ENCODE measurements at regions not wholly inside any gene's neighbourhood (a gene's known extent, or its start where the extent isn't known, plus 50 kb on each side); places are given as distances from the start of the nearest gene placed in this dataset.
"Not testable (repeated sequence)": the region's sequence is repeated elsewhere in the genome, so short reads cannot be mapped to it uniquely, and the experiment has no call there.

DNA sequence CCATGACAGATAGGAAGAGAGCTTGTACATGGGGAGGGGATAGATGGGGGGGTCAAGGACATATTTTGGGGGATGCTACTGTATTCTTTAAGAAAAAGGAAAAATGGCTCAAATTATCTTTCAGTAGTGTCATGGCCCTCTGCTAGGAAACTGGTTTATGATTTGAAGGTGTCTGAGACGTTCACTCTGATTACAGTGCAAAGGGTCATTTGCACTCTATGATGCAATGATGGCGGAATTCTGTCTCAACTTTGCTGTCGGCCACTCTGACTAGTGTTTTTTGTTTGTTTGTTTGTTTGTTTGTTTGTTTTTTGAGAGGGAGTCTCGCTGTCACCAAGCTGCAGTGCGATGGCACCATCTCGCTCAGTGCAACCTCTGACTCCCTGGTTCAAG, 180.0 kb downstream of the SOX4 start:
- no peak for DNase-seq

DNA sequence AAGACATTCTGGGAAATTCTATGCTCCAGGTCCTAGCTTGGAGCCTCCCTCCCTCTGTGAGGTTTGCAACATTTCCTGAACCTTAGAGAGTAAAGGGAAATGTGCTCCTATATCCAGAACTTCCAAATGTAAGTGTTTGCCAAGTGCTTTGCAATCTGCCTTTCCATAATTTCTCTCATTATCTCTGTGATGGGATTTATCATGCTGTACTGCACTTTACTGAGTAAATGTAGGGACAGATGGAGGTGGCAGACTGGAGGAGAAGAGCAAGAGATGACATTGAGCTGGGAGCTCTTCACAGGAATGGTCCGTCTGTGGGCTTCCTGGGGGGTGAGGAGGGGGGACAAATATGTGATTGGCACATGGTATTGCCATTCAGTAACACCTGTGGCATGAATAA, 184.3 kb downstream of the SOX4 start:
- DNase-seq = no peak

DNA sequence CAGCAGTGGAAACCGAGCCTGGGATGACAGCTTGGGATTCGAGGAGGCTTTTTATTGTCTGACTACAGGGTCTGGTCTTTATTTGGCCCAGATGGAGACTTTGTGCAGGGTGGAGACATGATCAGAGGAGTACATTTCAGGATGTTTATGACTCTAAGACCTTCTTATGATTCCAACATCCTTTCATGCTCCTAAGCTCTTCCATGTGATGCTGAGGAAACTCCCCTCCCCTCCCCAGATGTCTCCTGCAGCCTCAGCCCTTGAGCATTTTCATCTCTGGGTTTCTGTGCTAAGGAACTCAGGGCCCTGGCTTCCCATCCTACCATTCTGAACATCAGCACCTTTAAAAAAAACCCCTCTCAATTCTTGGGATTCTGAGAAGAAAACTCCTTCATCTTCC, 186.6 kb downstream of the SOX4 start:
- no peak for DNase-seq

DNA sequence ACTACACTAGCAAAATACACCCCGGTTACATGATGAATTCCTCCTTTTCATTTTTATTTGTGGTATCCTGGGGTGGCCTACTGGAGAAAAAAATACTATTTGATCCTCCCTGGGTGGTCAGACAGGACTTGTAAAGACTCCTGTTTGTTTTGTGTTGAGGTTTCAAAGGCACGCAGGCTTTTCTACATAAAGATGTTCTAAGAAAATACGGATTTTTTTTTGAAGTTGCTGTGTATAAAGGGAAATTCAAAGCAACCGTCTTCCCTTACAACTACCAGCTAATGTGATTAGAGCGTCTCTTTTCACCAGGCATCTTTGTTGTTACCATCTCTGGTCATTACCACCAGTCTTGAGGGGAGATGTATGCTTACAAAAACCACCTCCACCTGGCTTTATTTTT, 187.1 kb downstream of the SOX4 start:
- DNase-seq = no peak

DNA sequence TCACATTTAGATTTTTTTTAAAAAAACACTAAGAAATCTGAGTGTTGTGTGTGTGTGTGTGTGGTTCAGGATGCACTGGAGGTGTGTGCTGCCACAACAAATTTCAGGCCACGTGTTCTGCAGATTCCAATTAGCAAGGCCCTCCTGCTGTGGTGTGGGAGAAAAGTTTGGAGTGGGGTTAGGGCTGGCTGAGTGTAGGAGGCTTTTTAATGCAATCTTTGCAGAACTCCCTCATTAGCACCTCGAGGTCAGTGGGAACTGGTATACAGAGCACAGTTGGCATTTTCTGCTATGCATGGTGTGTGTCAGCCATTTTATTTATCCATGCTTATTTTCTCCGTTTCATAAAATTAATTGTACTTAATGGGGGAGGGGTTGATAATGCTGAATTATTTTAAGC, 187.6 kb downstream of the SOX4 start:
- DNase-seq = no peak

DNA sequence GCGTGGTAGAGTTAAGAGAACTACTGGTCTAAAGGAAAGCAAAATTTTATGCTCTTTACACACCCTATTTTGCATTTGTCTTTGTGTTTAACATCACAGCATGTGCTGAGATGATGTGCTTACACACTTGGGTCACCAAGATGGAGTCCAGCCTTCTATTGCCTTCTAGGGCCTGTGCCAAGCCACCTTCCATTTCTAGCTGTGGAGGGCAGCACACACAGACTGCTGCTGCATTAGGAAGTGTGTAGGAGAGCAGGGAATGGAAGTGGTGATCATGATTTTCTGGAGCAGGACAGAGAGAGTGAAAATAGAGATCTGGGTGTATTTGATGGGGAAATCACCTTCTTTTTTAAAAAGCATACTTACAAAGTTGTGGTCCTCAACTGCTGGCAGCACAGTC, 191.6 kb downstream of the SOX4 start:
- no peak for DNase-seq

DNA sequence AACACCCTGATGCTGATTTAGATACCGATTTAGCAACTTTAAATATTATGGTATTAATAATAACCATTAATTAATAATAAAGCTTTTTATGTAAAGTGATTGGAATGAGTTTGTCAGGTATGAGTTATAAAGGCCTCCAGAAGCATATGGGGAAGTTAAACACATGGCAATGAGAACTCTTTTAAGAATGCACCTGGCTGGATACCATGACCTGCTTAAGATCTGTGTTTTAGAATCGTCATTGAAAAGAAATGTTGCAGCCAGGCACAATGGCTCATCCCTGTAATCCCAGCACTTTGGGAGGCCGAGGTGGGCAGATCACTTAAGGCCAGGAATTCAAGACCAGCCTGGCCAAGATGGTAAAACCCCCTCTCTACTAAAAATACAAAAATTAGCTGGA, 197.5 kb downstream of the SOX4 start:
- no peak for DNase-seq

DNA sequence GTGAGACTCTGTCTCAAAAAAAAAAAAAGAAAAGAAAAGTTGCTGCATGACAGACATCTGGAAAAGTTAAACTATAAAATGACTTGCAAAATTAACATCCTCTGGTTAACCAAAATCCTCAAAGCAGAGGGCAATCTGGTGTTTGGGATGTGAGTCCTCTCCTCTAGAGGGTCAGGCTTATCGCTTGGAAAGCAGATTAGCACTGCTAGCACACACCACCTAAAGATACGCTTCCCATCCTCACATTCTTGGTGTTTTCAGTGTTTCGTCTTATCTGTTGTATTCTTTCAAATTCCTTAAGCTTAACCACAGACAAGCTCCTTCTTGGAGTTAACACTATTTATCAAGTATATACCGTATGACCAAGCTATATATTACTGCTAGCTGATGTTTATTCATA, 198.0 kb downstream of the SOX4 start:
- DNase-seq = no peak

DNA sequence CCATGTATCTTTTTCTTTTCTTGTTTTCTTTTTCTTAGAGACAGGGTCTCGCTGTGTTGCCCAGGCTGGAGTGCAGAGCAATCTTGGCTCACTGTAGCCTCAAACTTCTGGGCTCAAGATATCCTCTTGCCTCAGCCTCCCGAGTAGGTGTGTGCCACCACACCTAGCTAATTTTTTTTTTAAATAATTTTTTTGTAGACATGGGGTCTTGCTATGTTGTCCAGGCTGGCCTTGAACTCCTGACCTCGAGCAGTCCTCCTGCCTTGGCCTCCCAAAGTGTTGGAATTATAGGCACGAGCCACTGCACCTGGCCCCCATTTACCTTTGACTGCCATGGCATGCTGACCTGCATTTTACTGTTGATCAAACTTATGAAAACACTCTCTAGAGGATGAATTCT, 198.6 kb downstream of the SOX4 start:
- DNase-seq = no peak

DNA sequence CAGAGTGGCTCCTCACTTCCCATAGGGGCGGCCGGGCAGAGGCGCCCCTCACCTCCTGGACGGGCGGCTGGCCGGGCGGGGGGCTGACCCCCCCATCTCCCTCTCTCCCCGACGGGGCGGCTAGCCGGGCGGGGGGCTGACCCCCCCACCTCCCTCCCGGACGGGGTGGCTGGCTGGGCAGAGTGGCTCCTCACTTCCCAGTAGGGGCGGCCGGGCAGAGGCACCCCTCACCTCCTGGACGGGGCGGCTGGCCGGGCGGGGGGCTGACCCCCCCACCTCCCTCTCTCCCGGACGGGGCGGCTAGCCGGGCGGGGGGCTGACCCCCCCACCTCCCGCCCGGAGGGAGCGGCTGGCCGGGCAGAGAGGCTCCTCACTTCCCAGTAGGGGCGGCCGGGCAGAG, 203.4 kb downstream of the SOX4 start:
- not testable (repeated sequence) for DNase-seq

DNA sequence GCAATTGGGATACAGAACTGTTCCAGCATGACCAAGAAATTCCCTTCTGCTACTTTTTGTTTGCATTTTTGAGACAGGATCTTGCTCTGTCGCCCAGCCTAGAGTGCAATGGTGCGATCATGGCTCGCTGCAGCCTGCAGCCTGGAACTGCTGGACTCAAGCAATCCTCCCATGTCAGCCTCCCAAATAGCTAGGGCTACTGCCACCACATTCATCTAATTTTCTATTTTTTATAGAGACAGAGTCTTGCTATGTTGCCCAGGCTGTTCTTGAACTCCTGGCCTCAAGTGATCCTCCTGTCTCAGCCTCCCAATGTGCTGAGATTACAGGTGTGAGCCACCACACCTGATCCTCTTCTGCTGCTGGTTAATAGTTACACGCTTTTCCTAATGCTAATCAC, 204.9 kb downstream of the SOX4 start:
- no peak for DNase-seq

DNA sequence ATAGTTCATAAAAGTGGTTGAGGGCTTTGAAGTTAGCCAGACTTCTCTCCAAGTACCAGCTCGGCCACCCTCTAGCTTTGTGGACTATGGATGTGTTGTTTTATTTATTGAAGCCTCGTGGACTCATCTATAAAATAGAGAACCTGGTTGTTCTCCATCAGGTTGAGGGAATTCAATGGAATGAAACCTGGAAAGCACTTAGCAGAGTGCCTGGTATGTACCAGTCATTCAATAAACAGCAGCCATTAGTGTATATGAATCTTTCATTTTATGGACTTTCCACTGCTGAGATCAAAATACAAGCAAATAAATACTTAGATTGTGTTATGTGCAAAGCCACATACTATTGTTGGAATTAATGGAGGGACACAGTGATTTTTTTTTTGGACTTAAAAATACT, 206.8 kb downstream of the SOX4 start:
- no peak for DNase-seq

DNA sequence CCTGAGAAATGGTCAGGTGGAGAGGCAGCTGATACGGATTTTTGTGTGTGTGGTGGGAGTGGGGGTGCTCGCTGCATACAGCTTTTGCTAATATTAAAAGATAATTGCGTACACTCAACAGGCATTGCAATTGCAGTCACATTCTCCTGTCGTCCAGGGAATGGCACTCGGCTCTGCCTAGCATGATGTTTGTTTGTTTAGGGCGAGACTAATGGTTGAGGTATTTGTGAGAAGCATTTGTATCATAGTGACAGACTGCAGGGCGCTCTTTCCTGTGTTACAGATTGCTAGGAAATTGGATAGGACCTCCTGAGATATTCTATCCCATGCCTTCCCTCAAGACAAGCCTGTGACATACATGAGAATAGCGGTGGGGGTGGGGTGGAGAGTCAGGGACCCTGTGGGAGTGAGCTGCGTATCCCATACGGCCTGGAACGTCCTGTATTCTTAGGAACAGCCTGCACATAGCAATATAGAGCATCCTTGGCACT, 207.4 kb downstream of the SOX4 start:
- peak; percentile 14 for DNase-seq

DNA sequence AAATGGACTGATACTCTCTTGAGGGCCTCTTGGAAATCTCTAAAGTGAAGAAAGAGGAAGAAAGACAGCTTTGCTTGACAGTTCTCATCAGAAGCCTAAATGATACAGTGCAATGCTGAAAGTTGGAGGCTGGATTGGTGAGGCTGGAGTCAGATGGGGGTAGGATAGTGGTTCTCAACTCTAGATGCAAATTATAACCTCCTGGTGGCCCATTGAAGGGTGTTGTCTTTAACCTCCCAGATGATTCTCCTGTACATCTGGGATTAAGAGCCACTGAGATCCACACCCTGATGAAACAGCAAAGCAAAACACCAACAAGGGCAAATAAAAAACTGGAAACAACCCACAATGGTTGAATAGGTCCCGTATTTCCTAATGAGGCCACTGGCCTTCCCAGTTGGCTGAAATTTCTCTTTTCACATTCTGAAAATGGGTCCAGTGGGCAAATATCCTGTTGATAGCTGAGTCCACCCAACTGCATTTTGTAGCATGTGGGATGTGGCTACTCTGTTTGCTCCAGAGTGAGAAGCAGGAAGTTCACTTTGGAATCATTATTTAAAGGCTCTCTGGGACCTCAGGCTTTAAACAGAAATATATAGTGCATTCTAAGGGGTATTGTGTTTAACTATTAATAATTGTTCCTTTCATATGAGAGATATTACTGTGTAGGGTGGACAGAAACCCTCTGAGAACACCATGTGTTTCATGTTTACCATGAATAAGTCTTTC, 208.1 kb downstream of the SOX4 start:
- DNase-seq = no peak

DNA sequence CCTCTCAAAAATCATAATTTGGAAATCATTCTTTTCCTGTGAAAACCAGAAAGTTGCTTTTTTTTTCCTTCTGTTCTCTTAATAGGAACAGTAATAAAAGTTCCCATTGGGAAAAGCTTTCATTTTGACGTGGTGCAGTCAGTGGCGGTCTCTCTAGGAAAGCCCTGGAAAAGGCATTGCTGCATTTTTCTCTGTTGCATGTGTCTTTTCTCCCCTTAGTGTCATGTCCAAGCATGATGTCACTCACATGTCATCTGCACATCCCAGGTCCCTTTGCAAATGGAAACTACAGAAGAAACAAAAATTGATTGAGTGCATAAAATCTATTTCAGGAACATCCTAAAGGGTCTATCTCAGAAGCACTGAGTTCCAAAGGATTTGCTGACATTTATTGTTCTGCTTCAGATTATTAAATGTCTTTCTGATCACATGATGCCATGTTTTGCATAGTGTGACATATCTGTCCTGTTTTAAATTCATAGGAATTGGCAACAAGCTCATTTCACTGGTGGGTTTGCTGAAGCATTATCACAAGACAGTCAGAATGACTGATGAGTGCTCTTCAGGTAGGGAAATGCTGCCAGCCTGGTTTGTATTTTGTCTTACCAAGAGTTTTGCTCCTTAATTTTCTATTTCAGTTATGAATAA, 208.7 kb downstream of the SOX4 start:
- no peak for DNase-seq

DNA sequence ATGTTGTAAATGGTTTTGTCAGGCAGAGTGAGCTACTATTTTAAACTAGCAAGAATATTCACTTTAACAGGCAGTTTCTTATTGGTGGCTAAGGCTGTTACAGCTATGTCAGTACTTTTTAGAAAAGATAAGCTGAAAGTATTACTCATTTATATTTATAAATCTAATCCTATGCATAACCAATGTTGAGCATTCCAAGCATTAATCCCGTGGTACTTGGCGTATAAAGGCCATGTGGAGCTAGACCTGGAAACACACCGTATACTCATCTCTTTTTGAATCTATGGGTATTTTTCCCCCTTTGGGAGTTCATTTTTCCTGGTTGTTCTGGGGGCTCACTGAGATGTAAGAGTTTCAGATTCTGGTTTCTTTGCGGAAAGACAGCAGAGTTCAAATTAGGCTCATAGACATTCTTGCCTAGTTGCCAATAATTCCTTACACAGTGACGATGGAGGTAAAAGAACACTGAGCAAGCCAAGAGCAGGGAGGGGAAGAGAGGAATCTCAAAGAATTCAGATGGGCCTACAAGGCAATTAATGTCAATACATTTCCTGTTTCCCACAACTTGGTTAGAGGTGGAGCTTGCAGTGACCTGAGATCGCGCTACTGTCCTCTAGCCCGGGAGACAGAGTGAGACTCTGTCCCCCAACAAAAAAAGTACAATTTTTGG, 211.5 kb downstream of the SOX4 start:
- DNase-seq = no peak

DNA sequence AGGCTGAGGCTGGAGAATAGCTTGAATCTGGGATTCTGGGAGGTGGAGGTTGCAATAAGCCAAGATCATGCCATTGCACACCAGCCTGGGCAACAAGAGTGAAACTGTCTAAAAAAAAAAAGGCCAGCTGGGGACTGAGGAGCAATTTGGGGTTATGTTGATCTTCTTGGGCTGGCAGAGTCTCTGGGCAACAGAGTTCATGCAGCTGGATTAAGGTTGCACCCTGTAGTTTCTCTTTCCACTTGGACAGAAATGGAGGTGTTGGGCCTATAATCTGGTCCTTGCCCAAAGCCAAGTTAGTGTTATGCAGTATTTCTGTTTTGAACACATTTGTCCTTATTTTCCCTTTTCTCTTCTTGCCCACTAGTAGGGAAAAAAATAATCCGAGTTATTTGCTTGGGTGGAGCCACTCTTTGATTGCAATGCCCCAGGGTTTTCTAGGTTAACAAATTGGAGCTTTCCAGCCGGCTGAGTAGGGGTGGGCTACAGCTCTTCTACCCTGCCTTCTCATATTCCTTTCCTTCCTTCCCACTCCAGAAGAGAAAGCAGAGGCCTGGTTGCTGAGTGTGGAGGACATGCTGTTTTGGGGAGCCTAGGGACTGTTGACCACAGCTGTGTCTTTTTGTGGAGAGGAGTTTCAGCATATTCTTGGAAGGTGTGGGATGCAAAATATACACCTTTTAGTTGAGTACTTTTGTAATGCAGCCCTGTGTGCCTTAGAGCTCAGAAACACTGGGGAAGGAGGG, 213.9 kb downstream of the SOX4 start:
- DNase-seq = no peak

DNA sequence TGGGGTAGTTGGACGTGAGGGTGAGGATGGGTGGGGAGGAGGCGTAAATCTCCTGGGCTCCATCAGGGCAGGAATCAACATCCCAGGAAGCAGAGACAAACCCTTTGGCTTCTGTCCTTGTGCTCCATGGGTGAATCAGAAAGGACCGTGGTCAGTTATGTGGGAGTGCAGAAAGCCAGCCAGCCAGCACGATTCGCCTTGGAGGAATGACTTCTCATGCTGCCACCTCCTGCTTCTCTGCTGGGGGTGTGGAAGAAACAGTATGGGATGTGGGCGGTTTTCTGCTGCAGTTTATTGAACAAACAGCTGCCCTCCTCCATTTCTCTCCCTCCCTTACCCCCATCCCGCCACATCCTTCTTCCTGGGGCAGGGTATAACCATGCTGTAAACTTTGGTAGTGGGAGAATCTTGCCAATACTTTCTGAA, 214.5 kb downstream of the SOX4 start:
- DNase-seq = no peak

DNA sequence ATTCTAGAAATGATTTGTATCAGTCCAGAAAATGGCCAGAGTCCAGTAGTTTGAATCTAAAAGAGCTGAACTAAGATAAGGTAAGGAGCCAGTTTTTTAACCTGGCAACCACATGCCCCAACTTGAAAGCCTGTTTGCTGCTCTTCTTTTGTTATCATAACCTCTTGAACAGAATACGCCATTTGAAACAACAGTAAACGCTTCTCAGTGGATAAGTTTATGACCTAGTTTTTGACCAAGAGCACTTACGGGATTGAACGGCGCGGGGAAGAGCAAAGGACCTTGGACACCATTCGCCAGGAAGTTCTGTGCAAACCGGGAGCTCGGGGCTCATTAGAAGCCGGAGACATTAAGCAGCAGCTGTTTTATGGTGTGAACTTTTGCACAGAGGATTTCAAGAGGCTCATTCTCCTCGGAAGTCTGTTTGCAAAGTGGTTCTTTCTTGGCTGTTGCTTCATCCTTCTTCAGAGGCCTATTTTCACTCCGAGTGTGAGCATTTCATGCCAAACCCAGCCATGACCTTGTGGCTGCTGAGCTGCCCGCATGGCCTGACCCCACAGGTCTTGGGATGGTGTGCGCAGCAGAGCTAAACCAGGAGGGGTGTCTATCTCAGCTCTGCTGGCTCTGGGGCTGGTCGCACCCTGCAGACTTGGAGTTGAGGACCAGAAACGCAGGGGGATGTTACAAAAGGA, 215.1 kb downstream of the SOX4 start:
- DNase-seq = peak; percentile 86

DNA sequence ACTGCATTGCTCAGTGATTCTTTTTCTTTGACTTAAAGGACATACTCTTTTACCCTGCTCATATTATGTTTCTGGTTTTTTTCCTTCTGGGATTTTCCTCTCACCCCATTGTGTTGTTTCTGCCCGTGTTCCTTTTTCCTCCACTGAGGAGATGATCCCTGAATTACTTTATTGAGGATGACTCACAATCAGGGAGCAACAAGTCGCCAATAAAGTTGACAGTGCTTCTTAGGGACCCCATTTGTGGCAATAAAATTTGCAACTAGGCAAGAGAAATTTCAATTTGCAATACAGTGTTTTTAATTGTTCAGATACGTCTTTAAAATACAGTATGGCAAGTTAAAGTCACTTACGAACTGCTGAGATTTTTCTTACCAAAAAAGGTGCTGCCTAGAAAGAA, 217.9 kb downstream of the SOX4 start:
- no peak for DNase-seq

DNA sequence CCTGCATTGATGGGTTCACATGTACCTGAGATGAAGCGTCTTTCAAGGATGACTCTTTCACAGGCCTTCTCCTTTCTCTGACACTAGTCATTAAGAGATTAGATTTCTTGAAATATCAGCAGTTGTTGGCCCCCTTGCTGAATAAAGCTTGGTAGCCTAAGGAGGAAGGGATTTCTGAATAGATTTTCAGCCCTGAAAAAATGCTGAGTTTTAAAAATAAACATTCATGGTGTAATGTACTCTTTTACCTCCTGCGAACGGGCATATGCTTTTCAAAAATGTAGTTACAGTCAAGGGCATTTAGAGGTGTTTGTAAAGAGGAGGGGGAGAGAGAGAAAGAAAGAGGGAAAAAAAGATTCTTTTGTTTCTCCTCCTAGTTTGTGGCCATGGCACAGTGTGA, 222.7 kb downstream of the SOX4 start:
- no peak for DNase-seq

DNA sequence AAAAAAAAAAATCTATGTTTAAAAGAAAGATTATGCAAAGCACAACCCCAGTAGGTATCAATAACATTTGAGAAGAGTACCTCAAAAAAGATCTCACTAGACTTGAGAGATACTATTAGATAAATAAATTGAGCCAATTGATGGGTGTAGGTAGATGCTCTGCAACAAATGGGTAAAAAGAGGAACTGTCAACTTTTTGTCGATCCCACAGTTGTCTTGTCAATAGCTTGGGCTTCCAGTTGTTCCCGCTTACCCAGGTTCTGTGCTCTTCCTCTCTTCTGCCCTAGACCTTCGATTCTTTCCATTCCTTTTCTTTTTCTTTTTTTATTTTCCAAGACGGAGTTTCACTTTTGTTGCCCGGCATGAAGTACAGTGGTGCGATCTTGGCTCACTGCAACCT, 226.9 kb downstream of the SOX4 start:
- no peak for DNase-seq

DNA sequence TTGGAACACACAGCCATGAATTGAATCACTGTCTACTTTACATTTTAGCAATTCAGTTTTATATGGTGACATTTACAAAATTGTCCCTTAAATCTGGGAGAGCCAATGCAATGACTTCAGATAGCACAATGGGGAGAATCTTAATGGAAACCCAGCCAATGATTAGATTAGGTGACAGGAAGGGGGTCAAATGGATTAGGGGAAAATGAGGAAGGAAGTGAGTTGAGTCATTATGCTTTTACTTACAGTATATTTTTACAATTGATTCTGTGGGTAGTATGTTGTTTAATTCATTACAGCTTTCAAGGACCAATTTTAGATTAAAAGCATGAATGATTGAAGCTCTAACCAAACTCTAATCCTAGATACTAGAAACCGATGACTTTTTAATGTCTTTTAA, 229.8 kb downstream of the SOX4 start:
- no peak for DNase-seq

Data from NCI-H510A (cell line).